DMS 273 (cell line): ENCODE measurements at regions not wholly inside any gene's neighbourhood (a gene's known extent, or its start where the extent isn't known, plus 50 kb on each side); places are given as distances from the start of the nearest gene placed in this dataset.

Experiments used
- DNase-seq: peaks from one replicate; lab custom pipeline; 2025; ENCODE audit not compliant: unreplicated experiment; lab: John Stamatoyannopoulos, UW

DNA sequence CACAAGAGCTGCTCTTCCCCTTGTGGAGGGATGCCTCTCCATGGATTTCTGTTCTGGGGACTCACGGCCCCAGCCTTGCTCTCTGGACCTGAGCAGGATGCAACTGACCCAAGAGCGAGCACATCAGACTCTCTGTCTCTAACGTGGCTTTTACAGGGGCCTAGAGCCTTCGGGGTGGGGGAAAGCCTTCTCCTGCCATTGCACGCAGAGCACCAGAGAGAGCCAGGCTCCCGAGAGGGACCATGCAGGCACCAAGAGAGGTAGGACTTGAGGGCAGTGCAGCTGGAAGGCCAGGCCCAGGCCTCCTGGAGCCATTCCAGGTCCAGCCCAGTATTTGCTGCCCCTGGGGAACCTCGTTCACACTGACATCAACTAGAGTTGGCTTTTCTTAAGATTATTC is 475.6 kb upstream of the MYT1L start:
- no peak for DNase-seq

DNA sequence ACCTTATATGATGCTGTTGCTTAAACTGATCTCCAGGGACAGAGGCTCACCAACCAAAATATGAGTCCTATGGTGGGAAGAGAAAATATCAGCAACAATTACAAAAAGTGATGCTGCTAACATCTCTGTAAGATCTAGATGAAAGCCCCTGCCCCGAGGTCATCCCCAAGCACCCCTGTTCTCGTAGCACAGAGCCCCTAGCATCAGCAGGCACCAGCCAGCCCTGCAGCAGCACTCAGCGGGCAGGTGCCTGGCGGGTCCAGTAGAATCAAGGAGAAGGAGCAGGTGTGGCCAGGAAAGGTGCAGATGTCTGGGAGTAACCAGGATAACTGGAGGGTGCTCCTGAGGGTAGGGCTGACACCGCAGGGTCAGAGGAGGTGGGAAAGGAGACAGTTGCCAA is 474.2 kb upstream of the MYT1L start:
- no peak for DNase-seq

DNA sequence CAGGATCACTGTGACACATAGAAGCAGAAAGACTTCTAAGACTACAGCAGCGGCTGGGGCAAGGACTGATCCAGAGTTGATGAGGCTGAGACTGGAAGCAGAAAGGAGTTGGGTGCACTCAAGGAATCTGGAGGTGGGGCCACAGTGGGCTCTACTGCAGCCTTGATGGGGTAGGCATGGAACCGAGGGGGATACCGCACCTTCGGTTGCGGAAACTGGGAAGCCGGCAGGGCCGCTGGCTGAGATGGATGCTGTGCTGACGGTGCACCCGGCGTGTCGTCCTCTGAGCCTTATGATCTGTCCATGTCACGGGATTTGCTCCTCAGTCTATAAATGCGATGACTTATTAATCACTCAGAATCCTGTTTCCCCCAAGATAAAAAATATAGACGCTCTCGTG is 473.5 kb upstream of the MYT1L start:
- no peak for DNase-seq

DNA sequence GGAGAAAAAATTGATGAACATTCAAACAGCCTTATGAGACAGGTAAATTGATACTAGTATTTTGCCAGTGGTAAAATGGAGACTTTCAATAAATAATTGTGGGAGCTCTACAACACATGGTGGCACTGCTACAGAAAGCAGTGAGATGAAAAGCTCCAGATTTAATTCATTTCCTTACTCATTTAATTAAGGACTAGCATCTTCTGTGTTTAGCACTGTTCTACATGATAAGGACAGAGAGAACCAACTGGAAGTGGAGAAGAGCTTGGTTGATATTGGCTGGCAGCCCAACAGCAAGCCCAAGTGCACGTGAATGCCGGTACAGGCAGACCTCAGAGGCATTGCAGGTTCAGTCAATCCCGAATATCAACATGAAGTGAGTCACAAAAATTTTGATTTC is 470.4 kb upstream of the MYT1L start:
- no peak for DNase-seq

DNA sequence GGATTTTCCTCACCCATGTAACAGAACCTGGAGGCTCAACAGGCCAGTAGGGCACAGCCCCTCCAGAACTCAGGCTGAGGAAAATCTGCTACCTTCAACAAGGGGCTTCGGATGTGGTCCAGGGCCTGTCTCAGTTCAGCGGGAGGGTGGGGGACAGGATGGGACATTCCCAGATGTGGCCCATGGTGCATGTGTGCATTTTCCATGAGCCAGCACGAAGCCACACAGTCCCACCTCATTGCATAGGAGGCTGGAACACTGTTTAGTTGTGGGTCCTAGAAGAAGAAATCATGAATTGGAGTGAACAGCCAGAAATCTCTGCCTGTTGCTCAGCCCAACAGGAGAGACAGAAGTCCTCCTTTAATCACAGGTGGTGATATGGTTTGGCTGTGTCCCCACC is 469.6 kb upstream of the MYT1L start:
- no peak for DNase-seq

DNA sequence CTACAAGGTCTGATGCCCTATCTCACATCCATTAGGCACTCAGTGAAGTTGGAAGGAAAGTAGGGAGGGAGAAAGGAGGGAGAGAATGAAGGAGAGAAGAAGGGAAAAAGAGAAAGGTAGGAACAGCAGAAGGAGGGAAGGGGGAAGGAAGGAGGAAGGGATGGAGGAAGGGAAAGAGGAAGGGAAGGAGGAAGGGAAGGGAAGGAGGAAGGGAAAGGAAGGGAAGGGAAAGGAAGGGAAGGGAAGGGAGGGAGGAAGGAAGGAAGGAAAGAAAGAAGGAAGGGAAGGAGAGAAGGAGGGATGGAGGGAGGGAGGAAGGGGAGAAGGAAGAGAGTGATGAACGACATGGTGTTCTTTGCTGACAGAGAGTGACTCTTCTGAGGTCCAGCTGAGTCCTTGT is 468.9 kb upstream of the MYT1L start:
- DNase-seq = no peak

DNA sequence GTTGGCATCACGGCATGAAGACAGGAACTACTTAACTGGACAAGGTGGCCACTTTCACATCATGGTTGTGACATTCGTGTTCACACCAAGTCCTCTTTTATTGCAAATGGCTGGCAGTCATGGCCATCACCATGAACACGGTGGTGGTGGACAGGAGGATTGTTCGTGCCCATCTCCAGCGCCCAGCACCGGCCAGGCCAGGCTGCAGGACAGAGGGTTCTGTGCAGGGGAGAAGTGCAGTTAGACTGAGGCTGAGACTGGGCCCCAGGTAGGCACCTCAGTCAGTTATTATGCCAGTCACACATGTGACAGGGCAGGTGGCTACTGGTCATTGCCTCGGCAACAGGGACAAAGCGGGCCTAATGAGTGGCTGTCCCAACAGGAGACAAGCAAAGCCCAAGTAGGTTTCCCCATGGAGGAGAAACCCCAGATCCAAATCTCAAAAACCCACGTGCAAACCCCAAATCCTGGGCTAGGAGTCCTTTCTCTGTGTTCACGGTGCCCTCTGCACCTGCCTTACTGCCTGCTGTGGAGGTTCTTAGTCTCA is 468.1 kb upstream of the MYT1L start:
- DNase-seq = no peak

DNA sequence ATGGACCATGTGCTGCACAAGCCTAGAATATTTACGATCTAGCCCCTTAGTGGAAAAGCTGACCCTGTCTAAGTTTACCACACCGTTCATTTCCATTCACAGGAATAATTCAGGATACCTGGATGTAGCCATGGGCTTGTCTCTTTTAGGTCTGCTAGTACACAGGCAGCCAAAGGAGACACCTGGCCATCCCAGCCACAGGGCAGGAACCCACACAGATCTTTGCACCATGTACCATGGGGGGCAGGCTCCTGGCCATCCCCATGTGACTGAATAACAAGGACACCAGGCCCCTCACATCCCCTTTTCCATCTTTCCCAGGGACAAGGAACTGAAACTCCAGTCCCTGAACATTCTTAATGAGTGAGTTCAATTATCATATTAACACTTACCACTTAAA is 467.3 kb upstream of the MYT1L start:
- DNase-seq = no peak

DNA sequence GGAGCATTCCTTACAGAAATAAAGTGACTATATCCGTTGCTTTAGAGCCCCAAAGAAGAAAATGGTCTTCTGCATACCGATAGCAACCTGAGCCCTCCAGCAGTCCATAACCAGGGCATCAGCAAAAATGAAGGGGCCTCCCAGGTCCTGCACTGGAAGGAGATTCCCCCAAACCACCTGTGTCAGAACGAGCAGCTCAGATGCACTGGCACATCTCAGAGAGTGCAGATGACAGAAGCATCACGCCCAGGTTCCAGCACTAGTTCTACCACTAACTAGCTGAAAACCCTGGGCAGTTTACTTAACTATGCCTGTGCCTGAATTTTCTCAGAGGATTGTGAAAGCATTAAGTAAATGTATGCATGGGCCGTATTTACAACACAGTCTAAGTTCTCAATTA is 466.7 kb upstream of the MYT1L start:
- no peak for DNase-seq

DNA sequence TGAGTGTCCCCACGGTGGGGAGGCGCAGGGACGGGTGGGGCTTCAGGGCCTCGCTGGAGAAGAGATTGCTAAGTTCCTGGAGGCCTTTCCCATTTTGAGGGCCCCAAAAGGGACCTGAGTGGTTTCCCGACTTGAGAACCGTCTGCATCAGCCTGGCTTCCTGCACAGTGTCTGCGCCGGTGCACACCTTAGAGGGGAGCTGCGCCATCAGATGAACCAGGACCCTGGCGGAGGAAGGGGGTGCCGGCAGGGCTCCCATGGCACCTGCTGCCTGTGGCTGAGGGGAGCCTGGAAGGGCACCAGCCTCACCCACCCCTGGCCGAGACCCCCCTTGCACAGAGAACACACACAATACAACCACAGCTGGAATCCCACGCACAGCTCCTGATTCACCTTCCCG is 465.1 kb upstream of the MYT1L start:
- no peak for DNase-seq

DNA sequence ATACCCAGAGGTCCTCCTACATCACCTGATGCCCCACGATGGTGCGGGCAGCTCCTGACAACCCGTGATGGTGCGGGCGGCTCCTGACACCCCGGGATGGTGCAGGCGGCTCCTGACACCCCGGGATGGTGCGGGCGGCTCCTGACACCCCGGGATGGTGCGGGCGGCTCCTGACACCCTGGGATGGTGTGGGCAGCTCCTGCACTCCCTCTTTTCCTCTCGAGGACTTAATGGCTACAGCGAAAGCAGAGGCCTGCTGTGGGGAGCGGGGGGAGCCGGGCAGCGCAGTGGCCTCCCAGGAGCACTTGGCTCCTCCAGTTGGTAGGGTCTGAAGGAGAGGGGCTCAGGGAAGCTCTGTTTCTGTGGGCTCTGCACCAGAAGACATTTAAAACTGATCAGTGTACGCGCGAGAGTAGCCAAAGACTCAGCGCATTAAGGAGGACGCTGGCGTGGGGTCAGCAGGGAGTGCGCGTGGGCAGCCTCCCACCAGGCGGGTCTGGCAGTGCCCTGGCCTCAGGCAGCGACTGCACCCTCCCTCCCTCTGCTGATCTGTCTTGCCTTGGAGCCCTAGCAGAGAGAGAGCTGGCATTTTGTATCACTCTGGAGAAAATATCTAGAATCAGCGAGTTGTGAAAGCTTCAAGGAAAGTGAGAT is 464.5 kb upstream of the MYT1L start:
- no peak for DNase-seq

DNA sequence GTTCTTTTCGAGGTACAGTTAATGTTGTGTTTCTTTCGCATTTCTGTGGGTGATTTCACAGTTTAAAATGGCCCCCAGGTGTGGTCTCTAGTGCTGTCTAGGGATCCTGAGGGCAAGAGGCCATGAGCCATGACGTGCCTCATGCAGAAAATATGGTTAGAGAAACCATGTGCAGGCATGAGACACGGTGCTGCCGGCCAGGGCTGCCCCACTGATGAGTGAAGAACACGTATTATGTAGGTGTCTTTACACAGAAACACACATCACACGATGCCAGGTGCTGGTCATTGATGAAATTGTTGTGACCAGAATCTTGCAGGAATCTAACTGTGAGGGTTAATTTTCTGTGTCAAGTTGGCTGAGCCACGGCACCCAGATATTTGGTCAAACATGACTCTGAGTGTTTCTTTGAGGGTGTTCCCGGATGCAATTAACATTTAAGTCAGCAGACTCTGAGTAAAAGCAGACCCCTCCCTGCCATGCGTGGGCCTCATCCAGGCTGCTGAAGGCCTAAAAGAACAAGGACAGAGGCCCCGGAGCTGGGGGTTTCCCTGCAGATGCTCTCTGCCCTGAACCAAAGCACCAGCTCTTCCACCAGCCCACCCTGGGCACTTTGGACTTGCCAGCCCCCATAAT is 463.0 kb upstream of the MYT1L start:
- no peak for DNase-seq

DNA sequence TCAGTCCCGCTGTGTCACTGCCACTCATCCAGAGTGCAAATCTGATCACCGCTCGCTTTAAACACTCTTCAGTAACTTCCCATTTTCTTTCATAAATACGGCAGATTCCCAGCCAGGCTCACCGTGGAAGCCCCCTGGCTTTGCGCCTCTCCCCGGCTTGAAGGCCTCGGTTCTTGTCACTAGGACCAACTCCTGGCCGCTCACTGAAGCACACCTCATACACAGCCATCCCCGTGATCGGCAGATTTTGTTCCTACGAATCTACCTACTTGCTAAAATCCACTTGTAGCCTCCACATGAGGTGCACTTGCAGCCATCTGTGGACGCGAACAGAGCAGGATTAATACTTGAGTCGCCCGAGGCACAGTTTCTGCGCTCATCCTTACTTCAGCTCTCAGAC is 462.4 kb upstream of the MYT1L start:
- DNase-seq = no peak

DNA sequence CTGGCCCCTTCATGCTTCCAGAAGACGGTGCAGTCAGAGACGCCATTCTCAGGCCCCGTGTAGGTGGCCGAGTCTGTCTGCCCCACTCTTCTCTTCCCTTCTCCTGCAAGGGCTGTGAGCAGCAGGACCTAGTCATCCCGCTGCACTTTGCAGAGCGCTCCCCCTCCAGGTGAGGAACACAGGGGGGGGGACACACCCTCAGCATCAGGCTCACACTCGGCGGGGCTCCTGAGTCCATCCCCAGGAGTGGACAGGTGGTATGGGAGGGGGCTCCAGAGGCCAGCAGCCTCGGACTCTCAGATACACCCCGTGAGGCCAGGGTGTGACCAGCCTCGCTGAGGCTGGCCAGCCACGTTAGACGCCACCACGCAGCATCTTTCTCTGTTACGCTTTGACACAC is 460.5 kb upstream of the MYT1L start:
- DNase-seq = no peak

DNA sequence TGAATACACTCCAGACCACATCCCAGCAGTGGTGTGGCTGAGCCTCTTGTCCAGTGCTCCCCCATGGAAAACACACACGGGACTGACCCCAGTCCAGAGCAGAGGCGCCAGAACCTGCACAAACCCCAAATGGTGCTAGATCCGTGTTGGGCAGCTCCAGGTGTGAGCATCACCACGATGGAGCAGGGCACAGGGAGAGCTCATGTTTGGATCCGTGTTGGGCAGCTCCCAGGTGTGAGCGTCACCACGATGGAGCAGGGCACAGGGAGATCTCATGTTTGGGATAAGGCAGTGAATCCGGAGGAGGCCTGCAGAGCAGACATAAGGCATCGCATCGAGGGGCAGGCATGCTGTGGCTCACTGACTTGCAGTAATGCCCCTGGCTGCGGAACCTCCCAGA is 460.0 kb upstream of the MYT1L start:
- DNase-seq = no peak

DNA sequence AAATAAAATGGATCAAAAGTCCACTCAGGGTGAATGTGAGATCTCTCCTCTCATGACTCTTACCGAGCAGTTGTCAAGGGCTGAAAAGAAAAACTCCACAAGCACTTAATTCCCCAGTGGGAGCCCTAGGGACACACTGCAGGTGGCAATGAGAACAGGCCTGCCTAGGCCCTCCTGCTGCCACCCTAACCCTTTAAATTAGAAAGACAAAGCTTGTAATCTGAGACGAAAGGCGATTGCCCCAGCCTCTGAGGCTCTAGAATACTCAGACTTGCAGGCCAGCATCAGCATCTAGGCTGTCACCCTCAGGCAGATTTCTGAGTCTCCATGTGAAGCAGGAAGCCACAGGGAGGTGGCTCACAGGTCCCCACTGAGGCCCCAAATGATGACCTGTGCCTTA is 457.0 kb upstream of the MYT1L start:
- DNase-seq = no peak

DNA sequence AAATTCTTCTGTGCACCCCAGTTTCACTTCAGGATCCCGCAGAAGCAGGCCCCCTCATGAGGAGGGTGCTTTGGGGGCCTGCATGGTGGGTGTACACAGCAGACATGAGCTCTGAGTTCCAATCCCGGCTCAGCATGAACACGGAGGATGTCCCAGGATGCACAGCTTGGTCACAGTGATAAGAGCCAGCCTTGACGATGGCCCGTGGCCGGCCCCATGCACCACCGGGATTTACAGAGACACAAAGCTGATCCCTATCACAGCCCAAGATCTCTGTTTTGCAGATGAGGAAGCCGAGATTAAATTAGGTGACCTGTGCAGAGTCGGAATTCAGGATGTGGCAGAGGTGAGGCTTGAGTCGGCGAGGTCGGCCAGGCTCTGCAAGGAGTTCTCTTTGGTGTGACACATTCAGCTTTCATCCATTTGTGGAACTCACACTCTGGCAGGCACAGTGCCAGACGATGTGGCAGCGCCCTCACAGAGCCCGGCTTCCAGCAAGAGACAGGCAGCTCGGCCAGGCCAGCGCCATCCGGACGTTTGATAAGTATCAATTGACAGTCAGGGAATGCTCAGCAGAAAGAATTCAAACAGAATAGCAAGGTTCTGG is 456.3 kb upstream of the MYT1L start:
- no peak for DNase-seq

DNA sequence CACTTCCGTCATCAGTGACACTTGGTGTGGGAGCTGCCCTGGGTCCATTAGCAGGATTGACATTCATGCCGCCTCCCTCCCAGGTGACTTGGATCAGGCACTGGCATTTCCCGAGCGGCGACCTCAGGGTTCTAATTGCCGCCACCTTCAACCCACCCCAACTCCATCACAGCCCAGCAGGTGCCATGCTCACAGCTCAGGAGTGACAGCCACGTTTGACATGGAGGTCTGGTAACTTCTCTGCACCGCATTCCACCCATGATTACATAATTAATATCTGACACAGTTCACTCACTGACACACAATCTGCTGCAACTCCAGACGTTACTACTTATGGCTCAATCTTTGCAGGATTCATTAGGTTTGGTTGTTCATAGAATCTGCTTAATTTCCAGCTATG is 450.9 kb upstream of the MYT1L start:
- DNase-seq = no peak

DNA sequence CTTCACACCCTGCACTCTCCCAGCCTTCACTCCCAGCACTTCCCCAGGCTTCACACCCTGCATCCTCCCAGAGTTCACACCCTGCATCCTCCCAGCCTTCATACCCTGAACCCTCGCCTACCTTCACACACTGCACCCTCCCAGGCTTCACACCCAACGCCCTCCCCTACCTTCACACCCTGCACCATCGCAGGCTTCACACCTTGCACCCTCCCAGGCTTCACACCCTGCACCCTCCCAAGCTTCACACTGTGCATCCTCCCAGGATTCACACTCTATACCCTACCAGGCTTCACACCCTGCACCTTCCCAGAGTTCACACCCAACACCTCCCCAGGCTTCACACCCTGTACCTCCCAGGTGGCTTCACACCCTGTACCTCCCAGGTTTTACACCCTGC is 448.7 kb upstream of the MYT1L start:
- no peak for DNase-seq

DNA sequence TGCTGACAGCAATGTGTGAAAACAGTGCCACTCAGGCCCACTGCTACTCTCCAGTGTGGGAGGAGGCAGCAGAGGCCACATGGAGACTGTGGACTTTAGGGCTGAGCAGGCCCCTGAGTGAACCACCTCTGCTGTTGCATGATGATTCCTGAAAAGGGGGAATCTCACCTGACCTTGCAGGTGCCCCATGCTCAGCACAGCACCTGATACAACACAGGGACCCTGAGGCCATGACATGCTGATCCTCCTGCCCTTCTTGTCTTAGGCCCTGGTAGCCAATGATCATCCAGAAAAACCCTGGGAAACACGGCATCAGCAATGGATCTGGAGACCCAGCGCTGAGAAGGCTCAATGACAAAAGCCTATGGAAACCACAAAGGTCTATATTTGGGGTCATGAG is 446.8 kb upstream of the MYT1L start:
- DNase-seq = no peak

DNA sequence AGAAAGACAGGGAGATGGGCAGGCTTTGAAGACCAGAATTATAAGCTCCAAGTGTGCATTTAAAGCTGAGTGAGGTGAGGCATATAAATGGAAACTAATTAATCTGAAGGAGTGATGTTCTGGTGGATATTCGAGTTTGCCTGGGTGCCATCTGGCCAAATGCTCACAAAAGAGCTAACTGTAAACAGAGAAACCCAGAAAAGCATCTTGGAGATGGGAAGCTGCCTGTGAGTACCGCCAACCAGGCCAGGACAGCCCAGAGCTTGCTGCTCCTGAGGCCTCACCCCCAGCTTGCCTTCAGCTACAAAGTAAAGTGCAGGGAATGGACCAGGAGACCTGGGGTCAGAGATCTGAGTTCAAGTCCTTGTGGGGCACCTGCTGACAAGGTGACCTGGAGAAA is 446.1 kb upstream of the MYT1L start:
- peak; percentile 8 for DNase-seq

DNA sequence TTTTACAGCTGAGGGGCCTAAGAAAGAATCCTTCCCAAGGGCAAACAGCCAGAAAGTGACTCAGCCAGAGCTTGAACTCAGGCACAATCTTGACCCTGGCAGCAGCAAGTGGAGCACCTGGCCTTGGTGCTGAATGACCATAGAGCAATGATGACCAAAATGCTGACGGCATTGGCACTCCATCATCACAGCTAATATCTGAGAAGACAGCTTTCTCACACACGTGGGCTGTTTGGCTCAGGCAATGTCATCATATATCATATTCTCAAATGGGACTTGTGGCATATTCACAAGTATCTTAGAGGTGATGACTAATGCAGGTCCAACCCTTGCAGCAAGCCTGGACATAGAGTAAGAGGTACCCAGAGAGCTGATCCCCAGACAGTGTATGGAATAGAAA is 443.9 kb upstream of the MYT1L start:
- no peak for DNase-seq

DNA sequence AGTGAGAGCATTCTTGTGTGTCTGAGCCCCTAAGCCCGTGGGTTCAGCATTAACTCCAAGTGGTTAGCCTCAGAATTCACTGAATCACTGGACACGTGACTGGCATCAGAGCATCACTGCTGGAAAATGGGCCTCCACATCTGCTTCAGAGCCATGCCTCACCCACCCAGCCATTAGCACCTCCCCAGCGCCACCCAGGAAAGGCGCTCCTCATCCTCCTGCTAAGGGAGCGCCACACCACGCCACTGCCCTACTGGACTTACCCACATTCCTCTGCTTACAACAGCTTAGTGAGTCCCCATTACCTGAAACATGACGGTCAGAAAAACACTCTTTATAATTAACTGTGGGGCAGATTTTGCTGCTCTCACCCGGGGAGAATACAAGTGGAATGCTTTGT is 442.6 kb upstream of the MYT1L start:
- no peak for DNase-seq
